SK-N-SH (cell line): ENCODE measurements at regions not wholly inside any gene's neighbourhood (a gene's known extent, or its start where the extent isn't known, plus 50 kb on each side); places are given as distances from the start of the nearest gene placed in this dataset.

ENCODE experiments used
- CTCF ChIP-seq: fragments of 200-600 bp; sonication (generic); IDR thresholded peaks from 2 replicates; pipeline ENCODE4 v1.6.1; 2017; ENCODE audit warnings: antibody characterized with exemption, mild to moderate bottlenecking, moderate library complexity
- GABPA ChIP-seq: IDR thresholded peaks from 2 replicates; pipeline ENCODE4 v1.4.0; 2012; ENCODE audit warnings: low read depth, mild to moderate bottlenecking
- TAF1 ChIP-seq: IDR thresholded peaks from 2 replicates; pipeline ENCODE4 v1.6.1; 2012; ENCODE audit warnings: low read depth, mild to moderate bottlenecking, low read length, moderate library complexity, borderline replicate concordance
- TCF12 ChIP-seq: IDR thresholded peaks from 2 replicates; pipeline ENCODE4 v1.4.0; 2012
- YY1 ChIP-seq: IDR thresholded peaks from 2 replicates; pipeline ENCODE4 v1.4.0; 2012; ENCODE audit warnings: low read depth, mild to moderate bottlenecking

GRCh38 chr1:101697072-101697471, 299.7 kb downstream of the OLFM3 start:
- TF ChIP-seq CTCF (no peak; the same call in 1 of the 2 replicates), TCF12 (no peak), YY1 (no peak), TAF1 (no peak), GABPA (no peak)
